ENCODE measurements at regions not wholly inside any gene's neighbourhood (a gene's known extent, or its start where the extent isn't known, plus 50 kb on each side); places are given as distances from the start of the nearest gene placed in this dataset.

DNA sequence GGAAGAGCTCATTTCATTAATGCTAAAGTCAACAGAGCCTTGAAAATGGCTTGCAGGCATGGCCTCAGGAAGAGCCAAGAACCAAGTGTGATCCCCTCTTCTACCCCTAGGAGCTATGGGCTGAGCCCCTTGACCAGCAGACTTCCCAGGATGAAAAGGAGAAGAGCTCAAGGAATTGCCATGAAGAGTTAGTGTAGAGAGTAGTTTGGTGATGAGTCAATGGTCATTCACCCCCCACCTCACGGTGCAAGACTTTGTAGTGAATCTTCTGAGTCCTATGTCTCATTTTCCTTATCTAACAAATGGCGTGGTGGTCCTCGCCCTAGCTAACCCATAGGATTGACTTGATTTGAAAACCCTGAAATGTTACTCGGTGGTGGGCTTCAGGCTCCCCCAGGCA, 422.4 kb upstream of the CADM1 start:
- no peak for DNase-seq (ENCODE audit: low spot score)

DNA sequence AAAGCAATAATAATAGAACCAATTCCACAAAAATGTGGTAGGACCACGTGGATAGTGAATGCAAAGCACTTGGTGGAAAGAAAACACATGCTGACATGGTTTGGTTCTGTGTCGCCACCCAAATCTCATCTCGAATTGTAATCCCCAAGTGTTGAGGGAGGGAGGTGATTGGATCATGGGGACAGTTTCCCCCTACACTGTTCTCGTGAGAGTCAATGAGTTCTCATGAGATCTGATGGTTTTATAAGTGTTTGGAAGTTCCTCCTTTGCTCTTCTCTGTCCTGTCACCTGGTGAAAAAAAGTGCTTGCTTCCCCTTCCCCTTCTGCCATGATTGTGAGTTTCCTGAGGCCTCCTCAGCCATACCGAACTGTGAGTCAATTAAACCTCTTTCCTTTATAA, 421.9 kb upstream of the CADM1 start:
- DNase-seq (ENCODE audit: low spot score), result no peak

DNA sequence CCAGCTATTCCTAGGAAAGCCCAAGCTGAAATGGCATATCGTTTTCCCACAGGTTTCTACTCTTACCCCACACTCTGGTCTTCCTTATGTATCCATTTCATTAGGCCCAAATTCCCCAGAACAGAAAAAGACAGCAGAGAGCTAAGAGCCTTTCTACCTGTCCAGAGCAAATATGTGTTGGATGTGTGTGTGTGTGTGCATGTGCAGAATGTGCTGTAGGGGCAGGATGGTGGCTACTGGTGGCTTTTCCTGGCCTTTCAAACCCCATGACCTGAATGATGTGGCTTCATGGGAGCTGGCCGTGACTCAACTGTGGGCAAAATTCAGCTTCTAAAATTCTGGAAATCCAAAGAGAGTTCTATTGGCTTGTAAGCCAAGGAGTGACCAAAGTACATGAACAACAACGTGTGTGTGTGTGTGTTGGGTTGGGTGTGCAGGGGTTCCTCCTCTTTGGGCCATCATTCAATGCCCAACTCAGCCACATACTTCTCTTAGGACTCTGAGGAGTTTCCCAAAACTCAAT, 421.4 kb upstream of the CADM1 start:
- no peak for DNase-seq (ENCODE audit: low spot score)

DNA sequence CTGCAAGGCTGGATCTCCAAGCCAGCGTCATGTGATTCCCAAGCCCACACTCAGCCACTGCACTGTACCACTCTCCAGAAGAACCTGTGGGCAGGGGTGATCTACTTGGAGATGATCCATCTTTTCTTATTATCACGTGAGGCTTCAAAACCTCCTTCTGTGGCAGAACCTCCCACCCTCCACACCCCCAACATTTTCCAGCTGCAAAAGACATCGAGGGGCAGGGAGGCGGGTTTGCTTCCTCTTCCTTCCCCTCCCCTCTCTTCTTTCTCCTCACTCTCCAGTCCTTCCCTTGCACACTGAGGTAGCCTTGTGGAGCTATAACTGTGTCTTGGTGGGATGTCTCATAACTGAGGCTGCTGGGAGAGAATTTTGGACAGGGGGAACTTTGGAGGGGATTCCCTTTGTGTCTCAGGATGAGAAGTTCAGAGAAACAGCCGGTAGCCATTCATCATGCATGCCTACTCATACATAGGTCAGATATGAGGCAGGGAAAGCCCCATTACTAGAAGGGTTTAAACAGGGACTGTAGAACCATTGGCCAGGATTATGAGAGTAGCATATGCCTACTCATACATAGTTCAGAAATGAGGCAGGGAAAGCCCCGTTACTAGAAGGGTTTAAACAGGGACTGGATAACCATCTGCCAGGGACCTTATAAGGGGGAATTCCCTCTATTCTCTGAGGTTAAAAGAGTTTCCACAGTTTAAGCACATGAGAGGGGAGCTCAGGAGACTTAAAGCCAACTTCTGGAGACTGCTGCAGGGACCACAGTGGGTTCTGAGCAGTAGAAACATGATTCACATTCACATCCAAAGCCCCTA, 420.7 kb upstream of the CADM1 start:
- DNase-seq (ENCODE audit: low spot score), result no peak

DNA sequence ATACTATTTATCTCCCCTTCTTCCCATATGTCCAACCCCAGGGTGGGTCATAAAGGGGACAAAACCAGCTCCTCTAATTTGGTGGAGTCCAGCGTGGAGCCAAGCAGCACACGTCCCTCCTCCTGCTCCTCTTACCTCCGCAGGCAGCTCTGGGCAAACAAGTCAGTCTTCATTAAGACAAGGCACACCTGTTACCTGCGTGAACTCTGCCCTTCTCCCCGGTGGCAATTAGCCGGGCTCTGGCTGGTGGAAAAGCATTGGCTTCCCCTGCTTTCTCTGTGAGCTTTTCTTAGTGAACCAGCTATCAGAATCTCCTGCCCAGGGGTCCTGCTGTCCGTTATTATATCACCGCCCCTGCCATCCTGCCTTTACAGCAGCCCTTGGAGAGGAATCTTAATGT, 418.7 kb upstream of the CADM1 start:
- no peak for DNase-seq (ENCODE audit: low spot score)

DNA sequence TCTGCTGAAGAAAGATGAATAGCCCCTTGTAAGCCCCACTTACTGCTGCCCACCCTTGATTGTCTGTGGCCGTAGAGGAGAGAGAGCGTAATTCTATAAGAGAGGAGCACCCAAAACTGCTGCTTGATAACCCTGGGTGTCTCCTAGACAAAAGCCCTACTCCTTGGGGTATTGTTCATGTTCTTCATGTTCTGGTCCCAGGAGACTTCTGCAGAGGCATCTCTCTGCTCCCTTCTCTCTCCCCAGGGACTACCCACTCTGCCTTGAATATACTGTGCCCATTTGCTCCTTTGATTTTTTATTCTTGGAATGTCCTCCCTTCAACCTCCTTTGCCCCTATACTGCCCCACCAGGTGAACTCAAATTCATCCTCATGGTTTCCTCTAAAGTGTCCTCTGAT, 417.8 kb upstream of the CADM1 start:
- no peak for DNase-seq (ENCODE audit: low spot score)

DNA sequence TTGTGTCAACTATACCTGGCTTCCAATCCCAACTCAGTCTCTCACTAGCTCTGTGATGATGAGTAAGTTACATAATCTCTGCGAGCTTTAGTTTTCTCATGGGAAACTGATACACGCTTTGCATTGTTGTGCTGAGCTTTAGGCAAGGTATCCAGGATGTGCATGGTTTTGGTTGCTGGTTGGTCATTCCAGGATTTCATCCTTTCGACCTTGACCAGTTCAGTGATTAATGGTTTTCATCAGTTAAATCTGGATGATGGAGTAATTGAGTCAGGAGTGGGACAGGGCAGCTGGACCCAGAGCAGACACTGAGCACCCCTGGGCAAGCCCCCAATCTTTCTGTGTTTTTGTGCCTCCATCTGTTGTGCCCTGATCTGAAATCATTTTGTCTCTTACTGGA, 417.3 kb upstream of the CADM1 start:
- no peak for DNase-seq (ENCODE audit: low spot score)

DNA sequence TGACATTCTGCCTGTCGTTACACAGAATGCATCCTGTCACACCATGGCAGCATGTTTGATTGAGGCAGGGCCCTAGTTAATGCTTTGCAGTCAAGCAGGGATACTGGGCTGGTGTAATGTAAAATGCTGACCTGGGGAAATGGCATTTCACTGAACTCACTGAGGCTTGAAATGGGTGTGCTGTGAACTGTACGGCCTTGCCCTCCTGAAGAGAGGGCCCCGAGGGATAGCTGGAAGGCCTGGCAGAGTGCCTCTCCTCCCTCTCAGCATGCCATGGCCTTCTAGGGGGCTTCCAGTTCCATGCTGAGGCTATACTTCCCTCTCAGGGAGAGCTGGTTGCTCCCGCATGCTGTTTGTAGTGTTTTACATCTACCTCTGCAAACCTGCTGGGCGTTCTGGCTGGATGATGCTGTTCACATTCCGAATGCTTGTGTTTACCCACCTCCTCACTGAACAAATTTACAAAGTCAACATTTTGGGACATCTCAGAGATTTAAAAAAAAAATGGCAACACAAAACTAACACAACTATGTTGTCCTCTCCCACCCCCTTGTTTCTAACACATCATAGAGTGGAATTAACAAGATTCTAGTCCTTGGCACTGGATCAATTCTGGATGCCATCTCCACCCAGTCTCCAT, 416.7 kb upstream of the CADM1 start:
- DNase-seq (ENCODE audit: low spot score), result no peak

DNA sequence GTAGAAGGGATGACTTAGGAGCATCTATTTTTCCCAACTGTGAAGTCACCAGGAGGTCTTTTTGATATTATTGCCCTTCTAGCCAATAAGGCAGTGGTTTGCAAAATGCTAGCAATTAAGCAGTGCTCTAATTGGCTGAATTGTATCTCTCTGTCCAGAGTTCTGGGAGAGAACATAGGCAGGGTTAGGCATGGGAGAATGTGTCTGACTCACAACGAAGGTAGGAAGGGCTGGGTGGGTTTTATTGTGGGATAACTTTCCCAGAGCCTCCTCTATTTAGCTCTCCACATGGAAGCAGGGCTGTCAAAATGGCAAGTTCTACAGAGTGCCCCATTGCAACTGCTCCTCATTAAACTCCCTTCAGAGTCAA, 415.9 kb upstream of the CADM1 start:
- DNase-seq (ENCODE audit: low spot score), result no peak

DNA sequence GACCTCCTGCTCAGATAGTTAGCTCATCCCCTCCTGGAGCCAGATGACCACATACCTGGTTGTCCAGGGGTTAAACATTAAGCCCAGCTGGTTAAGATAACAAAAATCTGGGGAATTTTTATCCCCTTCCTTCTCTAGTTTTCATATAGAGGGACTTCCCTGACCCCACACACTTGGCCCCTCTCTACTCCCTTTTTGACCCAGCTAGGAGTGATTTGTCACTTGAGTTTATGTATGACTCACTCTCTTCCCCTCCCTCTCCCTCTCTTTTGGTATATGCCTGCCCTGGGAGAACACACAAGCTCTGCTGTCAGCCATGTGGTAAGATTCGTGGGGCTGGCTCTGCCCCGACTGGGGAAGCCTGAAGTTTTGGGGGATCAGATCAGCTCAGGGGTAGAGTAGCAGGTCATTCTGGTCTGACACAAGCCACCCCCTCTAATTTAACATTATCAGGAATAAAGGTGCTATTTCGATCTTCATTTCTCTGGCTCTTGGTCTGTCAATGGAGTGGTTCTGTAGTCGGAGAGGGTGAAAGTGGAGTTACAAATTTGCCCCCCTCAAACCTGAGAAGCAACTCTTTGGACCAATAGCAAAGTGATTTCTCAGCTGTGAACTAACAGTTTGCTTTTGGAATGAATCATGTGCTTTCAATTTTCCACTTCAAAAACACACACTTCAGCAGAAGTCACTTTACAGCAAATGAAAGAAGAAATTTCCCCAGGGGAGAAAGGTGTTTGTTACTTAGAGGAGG, 415.3 kb upstream of the CADM1 start:
- no peak for DNase-seq (ENCODE audit: low spot score)

DNA sequence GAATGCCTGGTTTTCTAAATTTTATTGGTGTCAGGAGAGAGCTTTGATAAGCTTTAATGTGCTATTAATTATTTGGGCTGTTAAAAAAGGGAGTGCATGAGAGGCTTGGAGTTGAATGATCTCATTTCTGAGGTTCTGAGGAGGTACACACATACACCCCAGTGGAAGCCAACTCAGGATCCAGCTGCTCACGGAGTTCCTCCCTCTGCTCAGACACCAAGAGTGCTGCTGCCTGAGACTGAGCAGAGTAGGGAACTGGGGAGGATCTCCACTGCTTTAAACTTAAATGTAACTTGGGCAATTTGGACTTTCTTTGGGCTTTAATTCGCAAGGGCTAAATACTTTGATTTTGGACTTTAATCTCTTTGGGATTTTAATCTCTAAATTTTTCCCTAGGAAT, 414.4 kb upstream of the CADM1 start:
- no peak for DNase-seq (ENCODE audit: low spot score)

DNA sequence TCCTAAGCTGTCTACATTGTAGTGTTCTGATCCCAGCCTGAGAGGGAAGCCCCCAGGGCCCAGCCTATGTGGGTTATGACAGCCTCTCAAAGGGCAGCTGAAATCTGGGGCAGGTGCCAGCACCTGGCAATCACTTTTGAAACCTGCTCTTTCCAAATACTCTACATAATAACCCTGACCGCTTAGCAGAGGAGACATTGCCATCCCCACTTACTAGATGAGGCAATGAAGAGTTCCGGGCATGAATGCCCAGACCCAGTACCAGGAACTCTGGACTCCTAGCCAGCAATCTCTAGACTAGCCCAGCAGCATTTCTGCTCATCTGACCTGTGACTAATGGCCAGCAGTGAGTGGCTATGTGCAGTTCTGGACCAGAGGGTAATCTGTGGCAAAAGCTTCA, 412.4 kb upstream of the CADM1 start:
- DNase-seq (ENCODE audit: low spot score), result no peak

DNA sequence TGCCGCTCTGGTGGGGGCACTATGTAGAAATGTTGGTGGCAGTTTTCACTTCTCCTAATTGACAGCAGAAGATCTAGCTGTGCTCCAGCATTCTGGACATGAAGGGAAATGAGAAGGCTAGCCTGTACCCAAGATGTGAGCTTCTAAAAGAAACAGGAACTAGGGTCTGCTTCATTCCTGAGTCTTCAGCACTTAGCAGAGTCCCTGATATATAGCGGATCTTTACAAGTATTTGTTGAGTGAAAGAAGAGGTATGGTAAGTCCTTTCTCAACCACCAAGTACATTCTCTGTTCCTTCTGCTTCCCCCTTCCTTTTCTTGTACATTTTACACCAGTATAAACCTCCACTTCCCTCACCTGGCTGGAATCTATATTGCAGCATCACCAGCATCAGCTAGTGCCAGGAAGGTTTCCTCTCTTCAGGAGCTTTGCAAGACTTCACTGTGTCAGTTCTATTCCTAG, 408.3 kb upstream of the CADM1 start:
- DNase-seq (ENCODE audit: low spot score), result no peak

DNA sequence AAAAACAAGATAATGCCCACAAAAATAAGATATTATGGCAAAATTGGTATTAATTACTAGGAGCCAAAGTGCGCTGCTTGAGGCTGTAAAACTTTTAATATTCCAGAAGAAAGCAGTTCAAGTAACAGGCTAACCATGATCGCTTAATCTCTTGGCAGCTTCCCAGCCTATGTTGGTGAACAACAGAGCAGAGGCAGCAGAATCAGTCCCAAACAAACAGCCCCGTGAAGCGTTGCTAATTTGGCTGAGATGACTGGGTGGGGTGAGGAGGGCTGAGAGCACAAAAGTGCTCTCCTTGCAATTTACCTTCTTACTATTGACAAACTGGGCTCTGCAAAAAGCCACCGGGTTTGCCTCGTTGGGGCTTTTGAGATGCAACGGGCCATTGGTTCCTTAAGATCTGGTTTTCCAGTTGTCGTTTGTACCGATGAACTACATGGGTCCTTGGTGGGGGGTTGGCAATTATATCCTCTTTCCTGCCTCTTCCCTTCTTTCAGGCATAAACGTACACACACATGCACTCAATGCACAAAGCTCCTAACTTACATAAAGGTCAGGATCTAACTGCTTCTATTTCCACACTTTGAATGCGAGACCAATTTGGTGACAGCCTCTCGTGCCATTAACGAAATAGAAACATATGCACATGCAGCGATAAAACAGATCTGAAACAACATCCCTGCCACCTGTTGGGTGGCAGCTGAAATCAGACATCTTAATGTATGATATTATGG, 407.6 kb upstream of the CADM1 start:
- DNase-seq (ENCODE audit: low spot score), result no peak

DNA sequence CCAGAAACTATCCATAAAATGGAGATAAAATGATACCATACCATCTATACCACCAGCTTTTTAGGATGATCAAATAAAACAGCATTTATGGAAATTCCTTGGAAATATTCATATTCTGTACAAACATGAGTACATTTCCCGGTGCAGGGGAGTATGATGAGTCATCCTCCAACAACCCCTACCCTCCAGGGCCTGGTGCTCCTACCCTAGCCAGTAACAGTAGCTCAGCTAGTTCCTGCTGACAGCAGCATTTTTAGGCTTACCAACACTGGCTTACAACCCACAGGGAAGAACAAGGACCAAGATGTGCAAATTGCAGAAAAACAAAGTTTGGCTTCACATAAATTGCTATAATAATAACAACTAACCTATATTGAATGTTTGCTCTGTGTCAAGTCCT, 406.2 kb upstream of the CADM1 start:
- no peak for DNase-seq (ENCODE audit: low spot score)

DNA sequence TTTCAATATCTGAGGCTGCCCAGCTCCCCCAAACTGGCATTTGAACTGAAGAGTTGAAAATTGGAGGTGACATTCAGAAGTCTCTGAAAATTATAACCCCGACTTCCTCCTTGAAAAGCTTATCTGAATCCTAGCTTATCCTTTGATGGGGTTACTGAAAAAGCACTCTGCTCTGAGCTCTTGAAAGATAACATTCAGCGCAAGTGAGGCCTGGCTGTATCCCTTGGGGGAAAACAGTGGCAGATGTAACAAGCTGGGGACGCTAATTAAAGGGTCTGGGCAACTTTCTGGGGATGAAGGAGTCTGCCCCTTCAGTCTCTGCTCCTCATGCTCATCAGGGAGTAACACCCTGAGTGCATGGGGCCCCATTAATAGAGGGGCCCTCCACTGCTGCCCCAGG, 402.0 kb upstream of the CADM1 start:
- no peak for DNase-seq (ENCODE audit: low spot score)

DNA sequence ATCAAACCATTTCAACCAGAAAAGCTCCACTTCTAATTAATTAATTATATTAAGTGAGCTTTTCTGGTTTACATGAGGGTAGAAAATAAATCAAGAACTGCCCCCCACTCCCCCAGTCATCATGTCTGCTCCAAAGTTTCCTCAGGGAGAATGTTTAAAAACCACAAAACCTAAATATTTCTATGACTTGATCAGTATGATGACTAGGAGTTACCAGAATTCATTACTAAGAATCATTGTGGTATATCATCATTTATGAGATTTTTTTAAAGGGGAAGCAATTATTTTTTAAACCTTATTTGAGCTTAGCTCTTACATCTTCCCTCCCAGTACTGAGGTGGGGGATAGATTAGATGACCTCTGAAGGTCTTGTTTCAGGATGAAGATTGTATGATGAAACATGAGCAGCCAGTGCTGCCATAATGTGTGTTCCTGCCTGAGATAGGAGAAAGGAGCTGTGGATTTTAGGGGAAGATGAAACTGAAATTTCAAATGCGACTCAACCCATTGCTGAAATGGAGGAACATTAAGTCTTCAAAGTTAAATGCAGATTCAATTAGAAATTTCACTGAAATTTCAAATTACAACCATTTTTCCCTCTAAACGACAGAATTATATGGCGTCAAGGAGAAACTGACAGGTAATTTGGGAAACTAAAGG, 401.3 kb upstream of the CADM1 start:
- DNase-seq (ENCODE audit: low spot score), result no peak

DNA sequence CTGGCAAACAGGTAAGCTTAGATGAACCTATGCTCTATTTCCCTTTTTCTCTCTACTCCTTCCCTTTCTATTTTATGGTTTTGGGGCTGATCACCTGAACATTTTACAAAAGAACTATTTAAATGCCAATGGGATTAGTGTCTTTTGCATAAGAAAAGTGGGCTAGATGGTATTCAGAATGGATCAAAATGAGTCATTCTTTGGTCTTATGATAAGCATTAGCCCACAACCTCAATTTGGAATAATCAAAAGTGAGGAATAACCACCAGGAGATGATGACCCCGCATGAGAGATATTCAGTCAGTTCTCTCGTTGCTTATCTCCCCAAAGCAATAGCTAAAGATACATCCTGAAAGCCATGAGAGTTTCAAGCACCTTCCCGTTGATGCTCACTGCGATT, 399.0 kb upstream of the CADM1 start:
- no peak for DNase-seq (ENCODE audit: low spot score)

DNA sequence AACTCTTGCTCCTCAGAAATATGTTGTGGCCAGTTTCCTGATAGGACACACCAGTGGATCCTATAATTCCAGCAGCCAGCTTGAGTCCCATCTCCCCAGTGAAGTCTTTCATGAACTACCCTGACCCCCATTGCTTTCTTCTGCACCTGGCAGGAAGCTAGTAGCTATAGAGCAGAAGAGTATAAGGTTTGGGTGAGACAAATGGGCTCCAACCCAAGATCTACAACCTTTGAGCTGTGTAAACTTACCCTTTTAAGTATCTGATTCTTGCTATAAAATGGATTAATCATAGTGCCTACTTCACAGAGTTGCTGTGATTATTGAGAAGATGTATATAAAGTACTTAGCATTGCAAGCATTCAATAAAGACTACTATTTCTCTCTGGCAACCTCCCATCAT, 396.9 kb upstream of the CADM1 start:
- no peak for DNase-seq (ENCODE audit: low spot score)

DNA sequence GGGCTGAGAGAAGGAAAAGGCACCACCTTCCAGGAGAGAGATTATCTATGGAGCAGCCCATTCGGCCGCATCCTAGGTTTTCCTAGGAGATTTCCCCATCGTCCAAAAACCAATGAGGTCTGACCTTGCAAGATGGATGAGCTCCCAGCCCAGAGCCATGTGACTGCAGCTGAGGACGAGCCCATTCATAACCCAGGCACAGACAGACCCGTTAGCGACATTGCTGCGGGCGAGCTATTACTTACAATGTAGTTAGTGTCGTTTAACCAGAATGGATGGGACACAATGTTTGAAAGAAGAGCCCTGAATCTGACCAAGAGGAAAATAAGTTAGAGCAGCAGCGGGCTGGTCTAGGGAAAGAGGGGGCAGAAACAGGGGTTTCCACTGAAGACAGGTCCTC, 395.9 kb upstream of the CADM1 start:
- DNase-seq (ENCODE audit: low spot score), result no peak

DNA sequence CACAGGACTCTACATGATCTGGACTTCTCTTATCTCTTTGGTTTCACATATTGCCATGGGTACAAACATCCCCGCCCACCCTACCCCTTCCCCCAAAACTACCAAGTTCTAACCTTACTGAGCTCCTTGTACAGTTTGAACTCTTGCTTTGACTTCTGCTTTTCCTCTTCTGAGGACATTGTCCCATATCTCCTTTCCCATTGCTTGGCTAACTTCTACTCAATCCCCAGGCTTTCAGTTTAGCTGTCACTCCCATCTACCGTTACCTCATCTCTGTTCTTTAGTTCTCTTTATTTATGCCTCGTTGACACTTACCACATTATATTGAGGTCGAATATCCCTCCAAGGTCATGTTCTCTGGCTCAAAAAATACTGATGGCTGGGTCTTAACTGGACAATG, 393.5 kb upstream of the CADM1 start:
- DNase-seq (ENCODE audit: low spot score), result no peak

DNA sequence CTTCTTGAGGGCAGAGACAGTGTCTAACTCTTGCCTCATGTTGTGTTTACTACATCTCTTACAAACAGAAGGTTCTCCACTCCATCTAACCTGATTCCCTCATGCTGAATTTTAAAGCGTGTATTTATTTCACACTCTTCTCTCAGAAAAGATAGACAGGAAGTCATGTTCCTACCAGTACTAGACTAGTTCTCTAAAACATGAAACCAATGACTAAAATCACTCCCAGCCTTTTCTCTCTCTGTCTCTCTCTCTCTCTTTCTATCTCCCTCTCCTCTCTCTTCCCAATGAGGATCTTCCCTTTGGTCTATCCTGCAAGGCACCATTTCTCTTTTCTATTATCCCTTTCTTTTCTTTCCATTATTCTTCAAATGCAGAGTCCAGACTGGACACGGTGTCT, 391.9 kb upstream of the CADM1 start:
- DNase-seq (ENCODE audit: low spot score), result no peak
